GM23338 (cell line): ENCODE measurements at regions not wholly inside any gene's neighbourhood (a gene's known extent, or its start where the extent isn't known, plus 50 kb on each side); places are given as distances from the start of the nearest gene placed in this dataset.

ENCODE experiments used
- ATAC-seq: fragments of 200-7000 bp; cut with Tn5 transposase; 3 replicates; pipeline ENCODE4 v1.9.1; 2020
- DNase-seq: peaks from one replicate; pipeline ENCODE4 v3.0.0-alpha.2; 2015; ENCODE audit warnings: low spot score
- H2AFZ ChIP-seq: fragments of 200-600 bp; sonication (generic); 2 replicates; pipeline ENCODE4 v1.8.0; 2016; ENCODE audit warnings: antibody characterized with exemption, mild to moderate bottlenecking, moderate library complexity
- H3F3A ChIP-seq: fragments of 200-600 bp; sonication (generic); replicated peaks from 2 replicates; pipeline ENCODE4 v1.8.0; 2017; ENCODE audit warnings: antibody characterized with exemption, mixed run types, low read depth
- H3K27ac ChIP-seq: fragments of 200-600 bp; sonication (generic); 2 replicates; pipeline ENCODE4 v1.6.1; 2016; ENCODE audit warnings: low read depth
- H3K27me3 ChIP-seq: fragments of 200-600 bp; sonication (generic); 2 replicates; pipeline ENCODE4 v1.8.0; 2016; ENCODE audit warnings: mild to moderate bottlenecking, mixed run types, moderate library complexity; ENCODE audit not compliant: insufficient read depth
- H3K36me3 ChIP-seq: fragments of 200-600 bp; sonication (generic); 2 replicates; pipeline ENCODE4 v1.8.0; 2016; ENCODE audit warnings: mild to moderate bottlenecking; ENCODE audit not compliant: insufficient read depth
- H3K4me1 ChIP-seq: fragments of 200-600 bp; sonication (generic); 2 replicates; pipeline ENCODE4 v1.8.0; 2016; ENCODE audit warnings: mild to moderate bottlenecking, moderate library complexity; ENCODE audit not compliant: insufficient read depth
- H3K4me2 ChIP-seq: fragments of 200-600 bp; sonication (generic); 2 replicates; pipeline ENCODE4 v1.7.1; 2017; ENCODE audit warnings: mixed run types
- H3K4me3 ChIP-seq: fragments of 200-600 bp; sonication (generic); 2 replicates; pipeline ENCODE4 v1.6.1; 2016; ENCODE audit warnings: mixed run types
- H3K79me2 ChIP-seq: fragments of 200-600 bp; sonication (generic); replicated peaks from 2 replicates; pipeline ENCODE4 v1.8.0; 2017; ENCODE audit warnings: mild to moderate bottlenecking; ENCODE audit not compliant: insufficient read depth
- H3K9me2 ChIP-seq: fragments of 200-600 bp; sonication (generic); 2 replicates; pipeline ENCODE4 v1.8.0; 2017; ENCODE audit not compliant: insufficient read depth
- H4K20me1 ChIP-seq: fragments of 200-600 bp; sonication (generic); replicated peaks from 2 replicates; pipeline ENCODE4 v1.8.0; 2017; ENCODE audit warnings: mild to moderate bottlenecking; ENCODE audit not compliant: insufficient read depth
- H3K27ac Mint-ChIP-seq: 2 replicates; pipeline ENCODE4 v1.8.0; 2020; ENCODE audit warnings: inconsistent platforms, mild to moderate bottlenecking, moderate library complexity, mixed read lengths
- H3K27me3 Mint-ChIP-seq: 3 replicates; pipeline ENCODE4 v1.8.0; 2022; ENCODE audit warnings: low read depth, mild to moderate bottlenecking, moderate library complexity, mixed read lengths, inconsistent platforms; ENCODE audit not compliant: insufficient read depth, poor library complexity
- H3K36me3 Mint-ChIP-seq: 3 replicates; pipeline ENCODE4 v1.8.0; 2021; ENCODE audit warnings: low read depth, mild to moderate bottlenecking, inconsistent platforms, moderate library complexity, mixed read lengths
- H3K4me1 Mint-ChIP-seq: 3 replicates; pipeline ENCODE4 v1.8.0; 2020; ENCODE audit warnings: mild to moderate bottlenecking, inconsistent platforms, mixed read lengths
- H3K4me3 Mint-ChIP-seq: 3 replicates; pipeline ENCODE4 v1.8.0; 2021; ENCODE audit warnings: moderate library complexity, mild to moderate bottlenecking, inconsistent platforms, mixed read lengths
- H3K9me3 Mint-ChIP-seq: 3 replicates; pipeline ENCODE4 v1.8.0; 2020; ENCODE audit warnings: moderate library complexity, mild to moderate bottlenecking, inconsistent platforms, mixed read lengths
- CREB1 ChIP-seq: fragments of 250-450 bp; sonication (Bioruptor Pico); IDR thresholded peaks from 2 replicates; pipeline ENCODE4 v1.5.0; 2020; ENCODE audit warnings: low read depth, mild to moderate bottlenecking, moderate library complexity
- EZH2 ChIP-seq: fragments of 200-600 bp; sonication (generic); IDR thresholded peaks from one replicate; pipeline ENCODE4 v1.8.0; 2017; ENCODE audit warnings: antibody characterized with exemption, mild to moderate bottlenecking, low read depth; ENCODE audit not compliant: unreplicated experiment
- EZH2phosphoT487 ChIP-seq: fragments of 200-600 bp; sonication (generic); IDR thresholded peaks from one replicate; pipeline ENCODE4 v1.8.1; 2018; ENCODE audit warnings: antibody characterized with exemption; ENCODE audit not compliant: unreplicated experiment
- JUNB ChIP-seq: IDR thresholded peaks from one replicate; pipeline ENCODE4 v1.6.1; 2016; ENCODE audit warnings: antibody characterized with exemption; ENCODE audit not compliant: unreplicated experiment
- NANOG ChIP-seq: IDR thresholded peaks from 2 replicates; pipeline ENCODE4 v1.6.1; 2016; ENCODE audit warnings: antibody characterized with exemption, borderline replicate concordance
- POLR2AphosphoS5 ChIP-seq: IDR thresholded peaks from 2 replicates; pipeline ENCODE4 v1.6.1; 2016; ENCODE audit warnings: antibody characterized with exemption, low read depth
- STAT1 ChIP-seq: IDR thresholded peaks from one replicate; pipeline ENCODE4 v1.6.1; 2016; ENCODE audit warnings: antibody characterized with exemption; ENCODE audit not compliant: unreplicated experiment
- ZNF114 ChIP-seq: fragments of 250-450 bp; sonication (Bioruptor Pico); IDR thresholded peaks from 2 replicates; pipeline ENCODE4 v1.5.0; 2020; ENCODE audit warnings: mild to moderate bottlenecking, moderate library complexity
- ZNF331 ChIP-seq: fragments of 250-450 bp; sonication (Bioruptor Pico); IDR thresholded peaks from 2 replicates; pipeline ENCODE4 v1.5.0; 2020; ENCODE audit warnings: low read depth, mild to moderate bottlenecking, moderate library complexity
- TF ChIP-seq, protein P1 (sequence below): IDR thresholded peaks from one replicate; pipeline ENCODE4 v1.6.1; 2018; ENCODE audit warnings: antibody characterized with exemption; ENCODE audit not compliant: unreplicated experiment
- TF ChIP-seq, protein P2 (sequence below): fragments of 250-450 bp; sonication (Bioruptor Pico); IDR thresholded peaks from 2 replicates; pipeline ENCODE4 v1.5.0; 2020; ENCODE audit warnings: mild to moderate bottlenecking, moderate library complexity
- TF ChIP-seq, protein P3 (sequence below), 2 experiments: fragments of 200-600 bp in 1 of 2; sonication (generic) in 1 of 2; conservative IDR thresholded peaks; 2 replicates each; pipeline versions ENCODE4 v1.5.1 to v1.6.1; 2016 to 2017; ENCODE audit warnings: antibody characterized with exemption in 2 of 2, low read depth in 2 of 2, mild to moderate bottlenecking in 2 of 2, moderate library complexity in 1 of 2
- TF ChIP-seq, protein P4 (sequence below): IDR thresholded peaks from 2 replicates; pipeline ENCODE4 v1.6.1; 2016; ENCODE audit warnings: antibody characterized with exemption

DNA sequence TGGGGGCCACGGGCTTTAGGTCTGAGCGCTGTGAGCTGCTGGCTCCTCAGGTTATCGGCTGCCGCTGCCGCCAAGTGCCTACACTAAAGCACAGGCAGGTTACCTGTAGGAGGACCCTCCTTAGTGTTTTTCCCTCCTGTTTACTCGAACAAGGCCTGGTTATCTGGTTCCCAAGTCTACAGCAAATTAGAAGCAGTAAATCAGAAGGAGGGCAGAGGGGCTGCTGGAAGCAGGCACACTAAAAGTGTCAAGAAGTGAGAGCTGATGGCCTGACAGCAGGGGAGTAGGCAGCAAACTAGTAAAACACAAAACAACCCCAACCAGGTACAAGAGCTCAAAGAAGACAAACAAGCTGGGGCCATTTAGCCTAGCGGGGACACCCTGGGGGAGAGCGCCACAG lies 125.0 kb upstream of the PJA1 start:
- Histone ChIP-seq H4K20me1 (no peaks in the 10 kb centered on the region), H3K79me2 (no peaks in the 10 kb centered on the region), H3K4me2 (no peak overlapping the region), H3K4me3 (no peak overlapping the region), H3K27me3 (peaks cover 18% of the 10 kb centered on the region; the same call in 1 of the 2 replicates), H2AFZ (no peak overlapping the region), H3K9me2 (no peaks in the 10 kb centered on the region), H3K27ac (no peak overlapping the region), H3K36me3 (no peaks in the 10 kb centered on the region), H3F3A (no peaks in the 10 kb centered on the region), H3K4me1 (no peaks in the 10 kb centered on the region; the same call in 1 of the 2 replicates)
- Mint-ChIP-seq H3K27ac (no peak overlapping the region), H3K4me1 (peaks cover 18% of the 10 kb centered on the region; the same call in 2 of the 3 replicates), H3K36me3 (no peaks in the 10 kb centered on the region), H3K27me3 (peaks cover 13% of the 10 kb centered on the region), H3K4me3 (no peak overlapping the region), H3K9me3 (no peaks in the 10 kb centered on the region)
- ATAC-seq (no peak), DNase-seq (no peak)
- TF ChIP-seq, protein P1, sequence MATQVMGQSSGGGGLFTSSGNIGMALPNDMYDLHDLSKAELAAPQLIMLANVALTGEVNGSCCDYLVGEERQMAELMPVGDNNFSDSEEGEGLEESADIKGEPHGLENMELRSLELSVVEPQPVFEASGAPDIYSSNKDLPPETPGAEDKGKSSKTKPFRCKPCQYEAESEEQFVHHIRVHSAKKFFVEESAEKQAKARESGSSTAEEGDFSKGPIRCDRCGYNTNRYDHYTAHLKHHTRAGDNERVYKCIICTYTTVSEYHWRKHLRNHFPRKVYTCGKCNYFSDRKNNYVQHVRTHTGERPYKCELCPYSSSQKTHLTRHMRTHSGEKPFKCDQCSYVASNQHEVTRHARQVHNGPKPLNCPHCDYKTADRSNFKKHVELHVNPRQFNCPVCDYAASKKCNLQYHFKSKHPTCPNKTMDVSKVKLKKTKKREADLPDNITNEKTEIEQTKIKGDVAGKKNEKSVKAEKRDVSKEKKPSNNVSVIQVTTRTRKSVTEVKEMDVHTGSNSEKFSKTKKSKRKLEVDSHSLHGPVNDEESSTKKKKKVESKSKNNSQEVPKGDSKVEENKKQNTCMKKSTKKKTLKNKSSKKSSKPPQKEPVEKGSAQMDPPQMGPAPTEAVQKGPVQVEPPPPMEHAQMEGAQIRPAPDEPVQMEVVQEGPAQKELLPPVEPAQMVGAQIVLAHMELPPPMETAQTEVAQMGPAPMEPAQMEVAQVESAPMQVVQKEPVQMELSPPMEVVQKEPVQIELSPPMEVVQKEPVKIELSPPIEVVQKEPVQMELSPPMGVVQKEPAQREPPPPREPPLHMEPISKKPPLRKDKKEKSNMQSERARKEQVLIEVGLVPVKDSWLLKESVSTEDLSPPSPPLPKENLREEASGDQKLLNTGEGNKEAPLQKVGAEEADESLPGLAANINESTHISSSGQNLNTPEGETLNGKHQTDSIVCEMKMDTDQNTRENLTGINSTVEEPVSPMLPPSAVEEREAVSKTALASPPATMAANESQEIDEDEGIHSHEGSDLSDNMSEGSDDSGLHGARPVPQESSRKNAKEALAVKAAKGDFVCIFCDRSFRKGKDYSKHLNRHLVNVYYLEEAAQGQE, result no peak
- TF ChIP-seq, protein P2, sequence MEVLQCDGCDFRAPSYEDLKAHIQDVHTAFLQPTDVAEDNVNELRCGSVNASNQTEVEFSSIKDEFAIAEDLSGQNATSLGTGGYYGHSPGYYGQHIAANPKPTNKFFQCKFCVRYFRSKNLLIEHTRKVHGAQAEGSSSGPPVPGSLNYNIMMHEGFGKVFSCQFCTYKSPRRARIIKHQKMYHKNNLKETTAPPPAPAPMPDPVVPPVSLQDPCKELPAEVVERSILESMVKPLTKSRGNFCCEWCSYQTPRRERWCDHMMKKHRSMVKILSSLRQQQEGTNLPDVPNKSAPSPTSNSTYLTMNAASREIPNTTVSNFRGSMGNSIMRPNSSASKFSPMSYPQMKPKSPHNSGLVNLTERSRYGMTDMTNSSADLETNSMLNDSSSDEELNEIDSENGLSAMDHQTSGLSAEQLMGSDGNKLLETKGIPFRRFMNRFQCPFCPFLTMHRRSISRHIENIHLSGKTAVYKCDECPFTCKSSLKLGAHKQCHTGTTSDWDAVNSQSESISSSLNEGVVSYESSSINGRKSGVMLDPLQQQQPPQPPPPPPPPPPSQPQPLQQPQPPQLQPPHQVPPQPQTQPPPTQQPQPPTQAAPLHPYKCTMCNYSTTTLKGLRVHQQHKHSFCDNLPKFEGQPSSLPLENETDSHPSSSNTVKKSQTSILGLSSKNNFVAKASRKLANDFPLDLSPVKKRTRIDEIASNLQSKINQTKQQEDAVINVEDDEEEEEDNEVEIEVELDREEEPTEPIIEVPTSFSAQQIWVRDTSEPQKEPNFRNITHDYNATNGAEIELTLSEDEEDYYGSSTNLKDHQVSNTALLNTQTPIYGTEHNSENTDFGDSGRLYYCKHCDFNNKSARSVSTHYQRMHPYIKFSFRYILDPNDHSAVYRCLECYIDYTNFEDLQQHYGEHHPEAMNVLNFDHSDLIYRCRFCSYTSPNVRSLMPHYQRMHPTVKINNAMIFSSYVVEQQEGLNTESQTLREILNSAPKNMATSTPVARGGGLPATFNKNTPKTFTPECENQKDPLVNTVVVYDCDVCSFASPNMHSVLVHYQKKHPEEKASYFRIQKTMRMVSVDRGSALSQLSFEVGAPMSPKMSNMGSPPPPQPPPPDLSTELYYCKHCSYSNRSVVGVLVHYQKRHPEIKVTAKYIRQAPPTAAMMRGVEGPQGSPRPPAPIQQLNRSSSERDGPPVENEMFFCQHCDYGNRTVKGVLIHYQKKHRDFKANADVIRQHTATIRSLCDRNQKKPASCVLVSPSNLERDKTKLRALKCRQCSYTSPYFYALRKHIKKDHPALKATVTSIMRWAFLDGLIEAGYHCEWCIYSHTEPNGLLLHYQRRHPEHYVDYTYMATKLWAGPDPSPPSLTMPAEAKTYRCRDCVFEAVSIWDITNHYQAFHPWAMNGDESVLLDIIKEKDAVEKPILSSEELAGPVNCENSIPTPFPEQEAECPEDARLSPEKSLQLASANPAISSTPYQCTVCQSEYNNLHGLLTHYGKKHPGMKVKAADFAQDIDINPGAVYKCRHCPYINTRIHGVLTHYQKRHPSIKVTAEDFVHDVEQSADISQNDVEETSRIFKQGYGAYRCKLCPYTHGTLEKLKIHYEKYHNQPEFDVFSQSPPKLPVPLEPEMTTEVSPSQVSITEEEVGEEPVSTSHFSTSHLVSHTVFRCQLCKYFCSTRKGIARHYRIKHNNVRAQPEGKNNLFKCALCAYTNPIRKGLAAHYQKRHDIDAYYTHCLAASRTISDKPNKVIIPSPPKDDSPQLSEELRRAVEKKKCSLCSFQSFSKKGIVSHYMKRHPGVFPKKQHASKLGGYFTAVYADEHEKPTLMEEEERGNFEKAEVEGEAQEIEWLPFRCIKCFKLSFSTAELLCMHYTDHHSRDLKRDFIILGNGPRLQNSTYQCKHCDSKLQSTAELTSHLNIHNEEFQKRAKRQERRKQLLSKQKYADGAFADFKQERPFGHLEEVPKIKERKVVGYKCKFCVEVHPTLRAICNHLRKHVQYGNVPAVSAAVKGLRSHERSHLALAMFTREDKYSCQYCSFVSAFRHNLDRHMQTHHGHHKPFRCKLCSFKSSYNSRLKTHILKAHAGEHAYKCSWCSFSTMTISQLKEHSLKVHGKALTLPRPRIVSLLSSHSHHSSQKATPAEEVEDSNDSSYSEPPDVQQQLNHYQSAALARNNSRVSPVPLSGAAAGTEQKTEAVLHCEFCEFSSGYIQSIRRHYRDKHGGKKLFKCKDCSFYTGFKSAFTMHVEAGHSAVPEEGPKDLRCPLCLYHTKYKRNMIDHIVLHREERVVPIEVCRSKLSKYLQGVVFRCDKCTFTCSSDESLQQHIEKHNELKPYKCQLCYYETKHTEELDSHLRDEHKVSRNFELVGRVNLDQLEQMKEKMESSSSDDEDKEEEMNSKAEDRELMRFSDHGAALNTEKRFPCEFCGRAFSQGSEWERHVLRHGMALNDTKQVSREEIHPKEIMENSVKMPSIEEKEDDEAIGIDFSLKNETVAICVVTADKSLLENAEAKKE (CRISPR knock-in tag), result no peak
- TF ChIP-seq NANOG (no peak), ZNF114 (no peak), EZH2 (no peak), ZNF331 (no peak), CREB1 (no peak), JUNB (no peak), STAT1 (no peak), POLR2AphosphoS5 (no peak), EZH2phosphoT487 (no peak)
- TF ChIP-seq, protein P3, sequence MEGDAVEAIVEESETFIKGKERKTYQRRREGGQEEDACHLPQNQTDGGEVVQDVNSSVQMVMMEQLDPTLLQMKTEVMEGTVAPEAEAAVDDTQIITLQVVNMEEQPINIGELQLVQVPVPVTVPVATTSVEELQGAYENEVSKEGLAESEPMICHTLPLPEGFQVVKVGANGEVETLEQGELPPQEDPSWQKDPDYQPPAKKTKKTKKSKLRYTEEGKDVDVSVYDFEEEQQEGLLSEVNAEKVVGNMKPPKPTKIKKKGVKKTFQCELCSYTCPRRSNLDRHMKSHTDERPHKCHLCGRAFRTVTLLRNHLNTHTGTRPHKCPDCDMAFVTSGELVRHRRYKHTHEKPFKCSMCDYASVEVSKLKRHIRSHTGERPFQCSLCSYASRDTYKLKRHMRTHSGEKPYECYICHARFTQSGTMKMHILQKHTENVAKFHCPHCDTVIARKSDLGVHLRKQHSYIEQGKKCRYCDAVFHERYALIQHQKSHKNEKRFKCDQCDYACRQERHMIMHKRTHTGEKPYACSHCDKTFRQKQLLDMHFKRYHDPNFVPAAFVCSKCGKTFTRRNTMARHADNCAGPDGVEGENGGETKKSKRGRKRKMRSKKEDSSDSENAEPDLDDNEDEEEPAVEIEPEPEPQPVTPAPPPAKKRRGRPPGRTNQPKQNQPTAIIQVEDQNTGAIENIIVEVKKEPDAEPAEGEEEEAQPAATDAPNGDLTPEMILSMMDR (conservative IDR thresholded peaks at IDR 0.05; ENCODE audit: low read depth in 2 of 2), result no peak
- TF ChIP-seq, protein P4, sequence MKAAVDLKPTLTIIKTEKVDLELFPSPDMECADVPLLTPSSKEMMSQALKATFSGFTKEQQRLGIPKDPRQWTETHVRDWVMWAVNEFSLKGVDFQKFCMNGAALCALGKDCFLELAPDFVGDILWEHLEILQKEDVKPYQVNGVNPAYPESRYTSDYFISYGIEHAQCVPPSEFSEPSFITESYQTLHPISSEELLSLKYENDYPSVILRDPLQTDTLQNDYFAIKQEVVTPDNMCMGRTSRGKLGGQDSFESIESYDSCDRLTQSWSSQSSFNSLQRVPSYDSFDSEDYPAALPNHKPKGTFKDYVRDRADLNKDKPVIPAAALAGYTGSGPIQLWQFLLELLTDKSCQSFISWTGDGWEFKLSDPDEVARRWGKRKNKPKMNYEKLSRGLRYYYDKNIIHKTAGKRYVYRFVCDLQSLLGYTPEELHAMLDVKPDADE, result no peak
